ENCODE measurements at regions not wholly inside any gene's neighbourhood (a gene's known extent, or its start where the extent isn't known, plus 50 kb on each side); places are given as distances from the start of the nearest gene placed in this dataset.

GRCh38 chr1:232327899-232328298 is 302.0 kb downstream of the SIPA1L2 start:
- Histone ChIP-seq H3K27ac (ENCODE audit: insufficient read depth, low read depth, low read length) (no peak overlapping the region), H3K4me3 (replicated peaks in 1 of 3; ENCODE audit: insufficient read depth in 1 of 3, low read depth in 1 of 3, low read length in 3 of 3) (no peak overlapping the region), H4K20me1 (replicated peaks; ENCODE audit: control insufficient read depth, extremely low read depth, insufficient read depth, low read length) (no peaks in the 10 kb centered on the region), H3K27me3 (ENCODE audit: control insufficient read depth in 2 of 2, insufficient read depth in 2 of 2, low read length in 2 of 2) (no peaks in the 10 kb centered on the region), H3K9me1 (replicated peaks; ENCODE audit: control insufficient read depth, extremely low read depth, insufficient read depth, low read length) (no peaks in the 10 kb centered on the region), H3K36me3 (ENCODE audit: control insufficient read depth in 2 of 2, extremely low read depth in 1 of 2, insufficient read depth in 2 of 2, low read length in 2 of 2) (no peaks in the 10 kb centered on the region), H3K79me2 (ENCODE audit: control insufficient read depth, insufficient read depth, low read length) (no peaks in the 10 kb centered on the region), H3K4me2 (ENCODE audit: insufficient read depth, low read length) (no peak overlapping the region), H3K9me3 (replicated peaks; ENCODE audit: control insufficient read depth, insufficient read depth, low read length) (no peaks in the 10 kb centered on the region), H3K4me1 (ENCODE audit: control insufficient read depth, extremely low read depth, insufficient read depth, low read length) (no peaks in the 10 kb centered on the region), H3K9ac (replicated peaks; ENCODE audit: extremely low read depth, insufficient read depth, low read length) (no peak overlapping the region), H2AFZ (ENCODE audit: low read depth, low read length) (no peak overlapping the region)
- no peak for DNase-seq (ENCODE audit: low read depth, low spot score)
- CTCF ChIA-PET = no interaction called here
- dilution Hi-C loops (cut with MboI; ENCODE audit: extremely low pct_ligation_motif_present, low sequenced_read_pairs) = no loop called here
- FAIRE-seq = no peak
- no peak for TF ChIP-seq MAX (IDR thresholded peaks at IDR 0.05; ENCODE audit: insufficient read depth, insufficient read length)
- TF ChIP-seq, protein P1, sequence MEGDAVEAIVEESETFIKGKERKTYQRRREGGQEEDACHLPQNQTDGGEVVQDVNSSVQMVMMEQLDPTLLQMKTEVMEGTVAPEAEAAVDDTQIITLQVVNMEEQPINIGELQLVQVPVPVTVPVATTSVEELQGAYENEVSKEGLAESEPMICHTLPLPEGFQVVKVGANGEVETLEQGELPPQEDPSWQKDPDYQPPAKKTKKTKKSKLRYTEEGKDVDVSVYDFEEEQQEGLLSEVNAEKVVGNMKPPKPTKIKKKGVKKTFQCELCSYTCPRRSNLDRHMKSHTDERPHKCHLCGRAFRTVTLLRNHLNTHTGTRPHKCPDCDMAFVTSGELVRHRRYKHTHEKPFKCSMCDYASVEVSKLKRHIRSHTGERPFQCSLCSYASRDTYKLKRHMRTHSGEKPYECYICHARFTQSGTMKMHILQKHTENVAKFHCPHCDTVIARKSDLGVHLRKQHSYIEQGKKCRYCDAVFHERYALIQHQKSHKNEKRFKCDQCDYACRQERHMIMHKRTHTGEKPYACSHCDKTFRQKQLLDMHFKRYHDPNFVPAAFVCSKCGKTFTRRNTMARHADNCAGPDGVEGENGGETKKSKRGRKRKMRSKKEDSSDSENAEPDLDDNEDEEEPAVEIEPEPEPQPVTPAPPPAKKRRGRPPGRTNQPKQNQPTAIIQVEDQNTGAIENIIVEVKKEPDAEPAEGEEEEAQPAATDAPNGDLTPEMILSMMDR (IDR thresholded peaks at IDR 0.05; ENCODE audit: extremely low read depth in 1 of 2, insufficient read depth in 1 of 2, low read depth in 1 of 2, low read length in 2 of 2) = no peak
- TF ChIP-seq FOS (IDR thresholded peaks at IDR 0.05; ENCODE audit: borderline replicate concordance, insufficient read depth, low read length) = no peak
- intact Hi-C loops (cut with micrococcal nuclease) = no loop called here
- no TSS peak for BruUV-seq (replicated peaks)
- POLR2A ChIA-PET = no interaction called here

- H3K4me3 ChIP-seq (replicated peaks in 1 of 3; ENCODE audit: insufficient read depth in 1 of 3, low read depth in 1 of 3, low read length in 3 of 3) = no peak overlapping the region
- no TSS peak for BruUV-seq (replicated peaks)
- no peak for FAIRE-seq
- no peak overlapping the region for H3K4me2 ChIP-seq (ENCODE audit: insufficient read depth, low read length)
- ChIA-PET CTCF (no interaction called here), POLR2A (no interaction called here)
- no peak overlapping the region for H2AFZ ChIP-seq (ENCODE audit: low read depth, low read length)
- H3K4me1 ChIP-seq (ENCODE audit: control insufficient read depth, extremely low read depth, insufficient read depth, low read length) = no peaks in the 10 kb centered on the region
- dilution Hi-C loops (cut with MboI; ENCODE audit: extremely low pct_ligation_motif_present, low sequenced_read_pairs) = no loop called here
- H3K27me3 ChIP-seq (ENCODE audit: control insufficient read depth in 2 of 2, insufficient read depth in 2 of 2, low read length in 2 of 2) = no peaks in the 10 kb centered on the region
- no peaks in the 10 kb centered on the region for H3K36me3 ChIP-seq (ENCODE audit: control insufficient read depth in 2 of 2, extremely low read depth in 1 of 2, insufficient read depth in 2 of 2, low read length in 2 of 2)
- no peaks in the 10 kb centered on the region for H3K9me3 ChIP-seq (replicated peaks; ENCODE audit: control insufficient read depth, insufficient read depth, low read length)
- H3K9me1 ChIP-seq (replicated peaks; ENCODE audit: control insufficient read depth, extremely low read depth, insufficient read depth, low read length) = no peaks in the 10 kb centered on the region
- H3K79me2 ChIP-seq (ENCODE audit: control insufficient read depth, insufficient read depth, low read length) = no peaks in the 10 kb centered on the region
- no peak for DNase-seq (ENCODE audit: low read depth, low spot score)
- H4K20me1 ChIP-seq (replicated peaks; ENCODE audit: control insufficient read depth, extremely low read depth, insufficient read depth, low read length) = no peaks in the 10 kb centered on the region
- no peak overlapping the region for H3K9ac ChIP-seq (replicated peaks; ENCODE audit: extremely low read depth, insufficient read depth, low read length)
- TF ChIP-seq POLR2A (IDR thresholded peaks at IDR 0.05; ENCODE audit: low read depth, low read length) = no peak
- no peak for TF ChIP-seq EZH2 (IDR thresholded peaks at IDR 0.05; ENCODE audit: borderline replicate concordance, low read depth, low read length, severe bottlenecking)
- TF ChIP-seq FOS (IDR thresholded peaks at IDR 0.05; ENCODE audit: borderline replicate concordance, insufficient read depth, low read length) = no peak
- TF ChIP-seq MYC (IDR thresholded peaks at IDR 0.05; ENCODE audit: low read depth, low read length) = no peak
- no peak for TF ChIP-seq GATA2 (IDR thresholded peaks at IDR 0.05; ENCODE audit: insufficient read depth, insufficient read length, low read depth, low read length)
- no peak for TF ChIP-seq JUN (IDR thresholded peaks at IDR 0.05; ENCODE audit: borderline replicate concordance, insufficient read depth, insufficient read length, low read depth)
- no peak for TF ChIP-seq MAX (IDR thresholded peaks at IDR 0.05; ENCODE audit: insufficient read depth, insufficient read length)
- TF ChIP-seq, protein P1 (IDR thresholded peaks at IDR 0.05; ENCODE audit: extremely low read depth in 1 of 2, insufficient read depth in 1 of 2, low read depth in 1 of 2, low read length in 2 of 2) = no peak
- no peak for TF ChIP-seq POLR2AphosphoS5 (IDR thresholded peaks at IDR 0.05; ENCODE audit: insufficient read depth, low read depth, low read length)
- no peak overlapping the region for H3K27ac ChIP-seq (ENCODE audit: insufficient read depth, low read depth, low read length)
- intact Hi-C loops (cut with micrococcal nuclease) = no loop called here
Measured at GRCh38 chr1:232327269-232327668, 302.7 kb downstream of the SIPA1L2 start.

Measured in endothelial cell of umbilical vein (primary cell).